HG03045 (cell line): ENCODE measurements at regions not wholly inside any gene's neighbourhood (a gene's known extent, or its start where the extent isn't known, plus 50 kb on each side); places are given as distances from the start of the nearest gene placed in this dataset.
"Not testable (repeated sequence)": the region's sequence is repeated elsewhere in the genome, so short reads cannot be mapped to it uniquely, and the experiment has no call there.

Experiments
- ATAC-seq: cut with Tn5 transposase; IDR thresholded peaks from one replicate; pipeline ENCODE4 v1.9.1; 2021; ENCODE audit warnings: mild to moderate bottlenecking, moderate library complexity; ENCODE audit not compliant: unreplicated experiment

DNA sequence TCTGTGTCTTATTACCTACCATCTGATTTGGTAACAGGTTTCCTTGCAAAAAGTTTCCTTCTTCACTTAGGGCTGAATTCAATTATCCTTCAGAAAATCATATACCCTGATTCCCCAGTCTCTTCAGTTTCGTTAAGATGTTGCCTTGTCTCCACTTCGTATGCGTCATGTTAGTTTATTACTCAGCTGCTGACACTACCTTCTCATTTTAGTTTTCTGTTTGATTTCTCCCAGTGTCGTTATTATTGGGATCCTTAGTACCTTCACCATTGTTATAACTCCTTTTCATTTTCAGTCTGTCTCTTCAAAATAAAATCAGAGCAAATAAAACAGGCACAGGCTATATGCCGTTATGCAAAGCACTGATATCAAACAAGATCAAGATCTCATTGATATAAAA lies 87.5 kb upstream of the RBPJ start:
- no peak for ATAC-seq

- ATAC-seq = no peak
Observed at GRCh38 chr4:26235500-26235899, 85.3 kb upstream of the RBPJ start.

- no peak for ATAC-seq
Observed at GRCh38 chr4:26237916-26238315, 82.9 kb upstream of the RBPJ start.

- ATAC-seq = no peak
Observed at GRCh38 chr4:26238426-26238777, 82.4 kb upstream of the RBPJ start.

GRCh38 chr4:26238778-26239679 lies 81.8 kb upstream of the RBPJ start:
- ATAC-seq = no peak

GRCh38 chr4:26239801-26240200 lies 81.0 kb upstream of the RBPJ start:
- ATAC-seq = no peak

- no peak for ATAC-seq
Observed at GRCh38 chr4:26241179-26241578, 79.6 kb upstream of the RBPJ start.

DNA sequence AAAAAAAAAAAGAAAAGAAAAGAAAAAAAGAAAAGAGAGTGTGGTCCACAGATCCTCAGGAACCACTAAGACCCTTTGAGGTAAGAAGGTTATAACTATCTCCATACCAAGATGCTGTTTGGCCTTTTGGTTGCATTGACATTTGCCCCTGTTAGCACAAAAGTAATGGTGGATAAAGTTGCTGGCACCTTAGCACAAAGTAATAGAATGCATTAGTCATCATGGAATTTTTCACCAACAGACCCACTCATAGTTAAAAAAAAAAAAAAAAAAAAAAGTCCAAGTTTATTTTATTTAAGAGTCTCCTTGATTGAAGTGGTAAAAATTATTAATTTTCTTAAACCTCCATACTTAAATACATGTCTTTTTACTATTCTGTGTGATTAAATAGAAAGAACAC lies 78.4 kb upstream of the RBPJ start:
- ATAC-seq = no peak

DNA sequence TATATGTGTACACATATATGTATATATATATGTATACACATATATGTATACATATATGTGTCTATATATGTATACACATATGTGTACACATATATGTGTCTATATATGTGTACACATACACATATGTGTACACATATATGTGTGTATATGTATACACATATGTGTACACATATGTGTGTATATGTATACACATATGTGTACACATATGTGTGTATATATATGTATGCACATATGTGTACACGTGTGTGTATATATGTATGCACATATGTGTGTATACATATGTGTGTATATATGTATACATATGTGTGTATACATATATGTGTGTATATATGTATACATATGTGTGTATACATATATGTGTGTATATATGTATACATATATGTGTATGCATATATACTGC lies 76.7 kb upstream of the RBPJ start:
- ATAC-seq = not testable (repeated sequence)

DNA sequence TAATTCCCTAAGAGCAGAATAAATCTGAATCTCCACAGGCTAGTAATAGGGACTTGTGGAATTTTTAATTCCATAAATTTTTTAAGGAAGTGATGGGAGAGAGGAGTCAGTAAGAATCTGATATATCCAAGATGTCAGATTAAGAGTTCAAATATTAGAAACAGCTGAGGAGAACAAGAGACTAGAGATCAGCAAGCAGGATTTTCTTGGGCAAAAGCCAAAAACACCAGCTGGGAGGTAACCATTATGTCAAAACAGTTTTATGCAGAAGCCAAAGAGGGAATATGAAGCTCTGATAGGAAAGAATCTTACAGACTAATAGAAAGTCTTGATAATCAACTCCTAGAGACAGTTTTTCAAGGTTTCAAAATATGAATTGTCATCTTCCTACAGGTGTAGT lies 72.2 kb upstream of the RBPJ start:
- no peak for ATAC-seq

DNA sequence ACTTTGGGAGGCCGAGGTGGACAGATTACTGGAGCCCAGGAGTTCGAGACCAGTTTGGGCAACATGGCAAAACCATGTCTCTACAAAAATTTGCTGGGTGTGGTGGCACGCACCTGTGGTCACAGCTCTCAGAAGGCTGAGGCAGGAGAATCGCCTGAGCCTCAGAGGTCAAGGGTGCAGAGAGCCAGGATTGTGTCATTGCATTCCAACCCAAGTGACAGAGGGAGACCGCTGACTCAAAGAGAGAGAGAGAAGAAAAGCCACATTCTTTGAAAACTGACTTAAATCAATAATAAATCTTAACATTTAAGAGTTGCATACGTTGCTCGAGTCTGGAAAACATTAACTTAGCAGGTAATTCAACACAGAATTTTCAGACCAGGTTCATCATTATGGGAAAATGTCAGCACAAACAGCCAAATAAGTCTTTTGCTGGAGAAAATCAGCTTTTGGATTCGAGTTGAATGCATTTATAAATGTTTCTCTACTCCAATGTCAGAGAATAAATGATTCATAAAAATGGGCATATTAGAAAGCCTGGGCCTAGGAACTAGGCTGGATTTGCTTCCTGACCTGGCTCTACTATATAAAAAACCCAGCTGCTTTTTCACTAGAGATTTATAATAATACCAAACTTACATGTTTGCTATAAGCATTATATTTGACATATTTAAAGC lies 68.3 kb upstream of the RBPJ start:
- no peak for ATAC-seq

GRCh38 chr4:26253968-26254367 lies 66.8 kb upstream of the RBPJ start:
- no peak for ATAC-seq

DNA sequence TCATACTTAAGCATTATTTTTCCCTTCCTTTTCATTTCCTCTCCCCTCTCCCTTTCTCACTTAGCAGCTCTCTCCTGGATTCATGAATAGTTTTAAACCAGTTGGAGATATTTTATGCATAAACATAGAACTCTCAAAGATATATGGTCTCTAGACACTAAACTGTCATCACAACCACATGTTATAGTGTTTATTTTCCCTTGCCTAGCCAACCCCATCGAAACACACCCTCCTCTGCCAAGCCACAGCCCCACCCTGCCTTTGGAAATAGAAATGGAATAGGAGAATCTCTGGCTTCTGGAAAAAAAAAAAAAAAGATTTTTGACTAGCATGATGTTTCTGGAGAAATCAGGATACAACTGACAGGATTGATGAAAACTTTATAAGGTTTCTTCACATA lies 64.8 kb upstream of the RBPJ start:
- ATAC-seq = no peak

- not testable (repeated sequence) for ATAC-seq
Observed at GRCh38 chr4:26257444-26257843, 63.4 kb upstream of the RBPJ start.

DNA sequence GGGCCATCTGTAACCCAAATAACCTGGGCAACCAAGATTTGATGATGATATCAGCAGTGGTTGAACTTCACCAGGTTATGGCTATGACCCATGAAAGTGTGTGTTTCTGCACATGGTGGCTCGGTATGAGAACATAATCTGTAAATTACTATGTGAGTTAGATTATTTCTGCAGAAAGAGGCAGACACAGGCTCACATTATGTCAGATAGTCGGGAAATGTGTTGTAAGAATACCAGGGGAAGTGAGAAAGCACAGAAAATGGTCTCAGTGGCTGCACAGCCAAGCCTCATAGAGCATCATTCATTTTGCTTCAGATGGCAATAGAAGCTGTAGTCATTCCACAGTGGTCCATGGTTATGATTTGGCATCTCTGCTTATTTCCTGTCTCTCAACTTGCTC lies 63.0 kb upstream of the RBPJ start:
- ATAC-seq = no peak

GRCh38 chr4:26260571-26260970 lies 60.2 kb upstream of the RBPJ start:
- ATAC-seq = no peak

GRCh38 chr4:26261405-26261804 lies 59.4 kb upstream of the RBPJ start:
- no peak for ATAC-seq

DNA sequence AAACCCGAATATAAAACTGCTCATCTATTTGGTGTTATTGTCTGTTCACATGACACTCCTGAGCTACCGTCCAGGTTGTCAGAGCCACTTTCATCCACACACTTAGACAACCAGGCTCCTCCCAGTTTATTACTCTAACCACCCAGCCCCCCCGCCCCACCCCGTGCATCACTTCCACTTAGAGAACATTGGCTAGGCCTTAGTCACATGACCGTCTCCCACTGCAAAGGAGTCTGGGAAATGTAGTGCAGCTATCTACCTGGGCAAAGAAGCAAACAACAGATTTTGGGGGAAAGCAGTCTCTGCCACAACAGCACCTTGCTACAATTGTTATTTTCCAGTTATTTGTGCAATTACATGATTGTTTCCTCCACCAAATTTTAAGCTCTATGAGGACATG lies 57.6 kb upstream of the RBPJ start:
- ATAC-seq = no peak

DNA sequence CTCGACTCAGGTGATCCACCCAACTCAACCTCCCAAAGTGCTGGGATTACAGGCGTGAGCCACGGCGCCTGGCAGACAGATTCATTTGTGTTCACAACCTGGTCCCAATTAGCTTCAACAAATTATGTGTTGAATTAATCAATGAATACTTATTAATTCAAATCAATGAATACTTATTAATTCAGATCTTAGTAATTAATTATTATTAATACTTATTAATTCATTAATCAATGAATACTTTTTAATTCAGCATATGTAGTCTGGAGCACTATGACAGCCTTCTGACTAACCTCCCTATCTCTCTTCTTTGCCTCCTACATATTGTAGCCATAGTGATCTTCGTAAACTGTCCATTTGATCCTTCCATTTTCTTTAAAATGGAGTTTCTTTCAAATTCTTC lies 56.7 kb upstream of the RBPJ start:
- ATAC-seq = no peak

GRCh38 chr4:26267087-26267486 lies 53.7 kb upstream of the RBPJ start:
- ATAC-seq = no peak

DNA sequence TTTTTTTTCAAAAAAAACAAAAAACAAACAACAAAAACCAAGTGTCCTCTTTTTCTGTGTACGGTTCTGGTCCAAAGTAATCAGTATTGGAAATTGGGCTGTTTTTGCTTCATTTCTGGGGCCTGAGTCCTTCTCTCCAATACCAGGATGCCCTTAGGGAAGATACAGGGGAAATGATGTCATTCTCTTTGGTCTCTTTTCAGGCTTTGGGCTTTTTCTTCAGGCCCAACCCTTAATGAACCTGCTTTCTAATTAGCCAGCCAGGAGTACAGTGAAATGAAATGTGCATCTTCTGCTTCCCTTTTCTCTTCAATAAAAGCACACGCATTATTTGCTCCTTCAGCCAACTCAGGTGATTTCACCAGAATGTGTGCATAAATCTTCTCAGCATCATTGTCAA lies 52.6 kb upstream of the RBPJ start:
- ATAC-seq = no peak

DNA sequence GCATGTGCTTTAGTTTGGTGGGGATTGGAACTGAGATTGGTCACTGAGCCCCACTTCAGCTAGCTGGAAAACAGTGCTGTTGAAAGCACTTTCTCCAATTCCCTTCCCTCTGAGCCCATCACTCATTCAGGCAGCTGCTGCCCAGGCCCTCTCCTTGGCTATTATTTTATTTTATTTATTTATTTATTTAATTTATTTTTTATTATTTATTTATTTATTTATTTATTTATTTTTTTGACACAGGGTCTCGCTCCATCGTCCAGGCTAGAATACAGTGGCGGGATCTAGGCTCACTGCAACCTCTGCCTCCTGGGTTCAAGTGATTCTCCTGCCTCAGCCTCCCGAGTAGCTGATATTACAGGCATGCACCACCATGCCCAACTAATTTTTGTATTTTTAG lies 51.8 kb upstream of the RBPJ start:
- ATAC-seq = no peak
